A549 (cell line): ENCODE measurements at regions not wholly inside any gene's neighbourhood (a gene's known extent, or its start where the extent isn't known, plus 50 kb on each side); places are given as distances from the start of the nearest gene placed in this dataset.

Source experiments
- ATAC-seq, 2 experiments: fragments of 200-7000 bp in 1 of 2; fragments of >200 bp in 1 of 2; cut with Nextera tagmentation in 1 of 2; cut with Tn5 transposase in 1 of 2; 3 replicates each; pipeline versions ENCODE4 v1.8.0 to v1.9.1; 2018 to 2020; ENCODE audit warnings: mild to moderate bottlenecking in 1 of 2, moderate library complexity in 1 of 2
- CTCF ChIA-PET: fragments of 300-600 bp; sonication (Branson Sonifier 250); formaldehyde crosslinking; extraction: SDS; loops from one replicate; lab custom pipeline; 2021; ENCODE audit warnings: antibody characterized with exemption, inconsistent platforms; lab: Yijun Ruan, JAX
- POLR2A ChIA-PET: fragments of 350-600 bp; formaldehyde crosslinking; extraction: SDS; loops from one replicate; lab custom pipeline; 2021; ENCODE audit warnings: antibody characterized with exemption, inconsistent platforms; lab: Yijun Ruan, JAX
- DNase-seq, 2 experiments: peaks; one replicate each; pipeline versions ENCODE4 v3.0.0 to v3.0.0-alpha.2; 2011 to 2016; ENCODE audit warnings: low read depth in 1 of 2, low spot score in 1 of 2
- FAIRE-seq: peaks from 2 replicates; lab custom pipeline; 2011; peaks lifted over from hg19 to GRCh38; lab: Jason Lieb, UNC
- H3K27ac ChIP-seq, 2 experiments: fragments of >200 bp; sonication (Bioruptor Twin); formaldehyde crosslinking; 3 replicates each; pipeline ENCODE4 v1.5.1; 2016 to 2017
- H3K4me1 ChIP-seq: fragments of >200 bp; sonication (Bioruptor Twin); formaldehyde crosslinking; 3 replicates; pipeline ENCODE4 v1.6.1; 2016
- H3K4me2 ChIP-seq: fragments of >200 bp; sonication (Bioruptor Twin); formaldehyde crosslinking; 3 replicates; pipeline ENCODE4 v1.6.1; 2016
- H3K4me3 ChIP-seq: fragments of >200 bp; sonication (Bioruptor Twin); formaldehyde crosslinking; 3 replicates; pipeline ENCODE4 v1.5.1; 2016
- H3K9me3 ChIP-seq: fragments of >200 bp; sonication (Bioruptor Twin); formaldehyde crosslinking; 3 replicates; pipeline ENCODE4 v1.6.1; 2016
- ATOH8 ChIP-seq: fragments of 250-450 bp; sonication (Bioruptor Pico); IDR thresholded peaks from 2 replicates; pipeline ENCODE4 v1.5.0; 2020; ENCODE audit warnings: low read depth, mild to moderate bottlenecking, moderate library complexity
- BCL3 ChIP-seq: fragments of >200 bp; sonication (Bioruptor Twin); formaldehyde crosslinking; IDR thresholded peaks from 3 replicates; pipeline ENCODE4 v1.6.1; 2016
- CBX2 ChIP-seq: fragments of 200-600 bp; sonication (generic); IDR thresholded peaks from 2 replicates; pipeline ENCODE4 v1.6.1; 2016; ENCODE audit warnings: low read depth, mild to moderate bottlenecking, borderline replicate concordance
- CEBPB ChIP-seq, 2 experiments: fragments of >200 bp in 1 of 2; sonication (Bioruptor Twin) in 1 of 2; formaldehyde crosslinking in 1 of 2; IDR thresholded peaks; 2 replicates each; pipeline ENCODE4 v1.6.1; 2012 to 2016
- CHD2 ChIP-seq: fragments of 150-350 bp; IDR thresholded peaks from 2 replicates; pipeline ENCODE4 v1.6.1; 2014; ENCODE audit warnings: low read length; ENCODE audit not compliant: partially characterized antibody
- CTCF ChIP-seq: fragments of >200 bp; sonication (Bioruptor Twin); formaldehyde crosslinking; IDR thresholded peaks from 3 replicates; pipeline ENCODE4 v1.5.1; 2016
- EP300 ChIP-seq, 2 experiments: fragments of >200 bp; sonication (Bioruptor Twin); formaldehyde crosslinking; IDR thresholded peaks; 2 replicates in 1 of 2; 3 replicates in 1 of 2; pipeline ENCODE4 v1.6.1; 2016 to 2017
- FOSB ChIP-seq: fragments of 250-450 bp; sonication (Bioruptor Pico); IDR thresholded peaks from 2 replicates; pipeline ENCODE4 v1.5.0; 2020; ENCODE audit warnings: mild to moderate bottlenecking, moderate library complexity
- FOSL2 ChIP-seq, 2 experiments: fragments of 450-650 bp in 1 of 2; fragments of >200 bp in 1 of 2; sonication (Bioruptor Twin) in 1 of 2; formaldehyde crosslinking; IDR thresholded peaks; 2 replicates each; pipeline versions ENCODE4 v1.5.0 to v1.6.1; 2016 to 2020; ENCODE audit warnings: mild to moderate bottlenecking in 1 of 2, moderate library complexity in 1 of 2
- HDAC2 ChIP-seq: fragments of 200-600 bp; sonication (generic); IDR thresholded peaks from 2 replicates; pipeline ENCODE4 v1.6.1; 2016
- HOXA7 ChIP-seq: fragments of 250-450 bp; sonication (Bioruptor Pico); IDR thresholded peaks from 2 replicates; pipeline ENCODE4 v1.5.0; 2020; ENCODE audit warnings: mild to moderate bottlenecking, moderate library complexity
- HOXB13 ChIP-seq: fragments of 250-450 bp; sonication (Bioruptor Pico); IDR thresholded peaks from 2 replicates; pipeline ENCODE4 v1.5.0; 2020; ENCODE audit warnings: low read depth, mild to moderate bottlenecking, moderate library complexity
- JUN ChIP-seq, 2 experiments: fragments of >200 bp; sonication (Bioruptor Twin); formaldehyde crosslinking; IDR thresholded peaks; 2 replicates in 1 of 2; 3 replicates in 1 of 2; pipeline ENCODE4 v1.6.1; 2016 to 2017
- MAFK ChIP-seq: fragments of 450-650 bp; IDR thresholded peaks from 2 replicates; pipeline ENCODE4 v1.6.1; 2014; ENCODE audit not compliant: partially characterized antibody
- MAX ChIP-seq: IDR thresholded peaks from 2 replicates; pipeline ENCODE4 v1.6.1; 2012
- MYC ChIP-seq: IDR thresholded peaks from 2 replicates; pipeline ENCODE4 v1.6.1; 2012; ENCODE audit warnings: mild to moderate bottlenecking, inconsistent platforms, low read length, improper control_type of control experiment, borderline replicate concordance
- PHF8 ChIP-seq: fragments of 200-600 bp; sonication (generic); IDR thresholded peaks from 2 replicates; pipeline ENCODE4 v1.6.1; 2016; ENCODE audit warnings: low read depth, mild to moderate bottlenecking, antibody characterized with exemption, moderate library complexity, borderline replicate concordance
- POLR2AphosphoS2 ChIP-seq: conservative IDR thresholded peaks from 2 replicates; pipeline ENCODE4 v1.6.1; 2012; ENCODE audit warnings: low read length, improper control_type of control experiment, inconsistent platforms
- RAD21 ChIP-seq, 2 experiments: fragments of >200 bp in 1 of 2; sonication (Bioruptor Twin) in 1 of 2; formaldehyde crosslinking in 1 of 2; IDR thresholded peaks in 1 of 2; conservative IDR thresholded peaks in 1 of 2; 2 replicates in 1 of 2; 3 replicates in 1 of 2; pipeline ENCODE4 v1.6.1; 2012 to 2018; ENCODE audit warnings: inconsistent platforms in 1 of 2
- RARB ChIP-seq: fragments of 250-450 bp; sonication (Bioruptor Pico); IDR thresholded peaks from 2 replicates; pipeline ENCODE4 v1.8.0; 2021; ENCODE audit warnings: mild to moderate bottlenecking, moderate library complexity
- RCOR1 ChIP-seq: fragments of 150-350 bp; IDR thresholded peaks from 2 replicates; pipeline ENCODE4 v1.6.1; 2014; ENCODE audit warnings: antibody characterized with exemption, low read length, low read depth
- SMC3 ChIP-seq: fragments of >200 bp; sonication (Bioruptor Twin); formaldehyde crosslinking; IDR thresholded peaks from 3 replicates; pipeline ENCODE4 v1.6.1; 2018; ENCODE audit warnings: inconsistent platforms
- SREBF2 ChIP-seq: fragments of 450-650 bp; IDR thresholded peaks from 2 replicates; pipeline ENCODE4 v1.6.1; 2014; ENCODE audit warnings: mild to moderate bottlenecking, moderate library complexity
- ZFP36 ChIP-seq: fragments of 450-650 bp; IDR thresholded peaks from 2 replicates; pipeline ENCODE4 v1.6.1; 2014; ENCODE audit warnings: borderline replicate concordance; ENCODE audit not compliant: partially characterized antibody
- ZSCAN20 ChIP-seq: fragments of 250-450 bp; sonication (Bioruptor Pico); IDR thresholded peaks from 2 replicates; pipeline ENCODE4 v1.8.0; 2022; ENCODE audit warnings: mild to moderate bottlenecking, moderate library complexity
- WGBS: methylation state at CpG from one replicate; pipeline ENCODE4 v1.1.6; 2017; ENCODE audit errors: missing lambda C conversion rate; 5-methylcytosine and 5-hydroxymethylcytosine counted together

- POLR2A ChIA-PET: interaction anchor here (0.6 to 1.0 kb wide), 3 partner anchors 77 to 329 kb away, joined by 3 to 11 read pairs (median 3); no protein-coding TSS in a partner anchor
- FAIRE-seq (no peak), ATAC-seq (peak; percentile 96), DNase-seq (peak; percentile 55 to 86)
- TF ChIP-seq JUN (IDR thresholded peaks at IDR 0.05) (0 out of 5 replicates have a peak, but pooled peaks of 1 of the 2 experiments have one; percentile 17), SMC3 (peak; percentile 96), RAD21 (conservative IDR thresholded peaks at IDR 0.05 in 1 of 2, IDR thresholded peaks at IDR 0.05 in 1 of 2) (peak; percentile 90 to 94), HOXB13 (CRISPR knock-in tag) (no peak), FOSL2 (IDR thresholded peaks at IDR 0.05) (no peak), FOSL2 (CRISPR knock-in tag; IDR thresholded peaks at IDR 0.05) (peak; percentile 46; the same call in 1 of the 2 replicates), CTCF (peak; percentile 74), MAFK (no peak), RCOR1 (no peak), CBX2 (no peak), CHD2 (no peak), MAX (peak; percentile 45; the same call in 1 of the 2 replicates)
- H3K4me2 ChIP-seq: peak overlapping the region; percentile 46
- H3K4me3 ChIP-seq: no peak overlapping the region
- H3K9me3 ChIP-seq: no peaks in the 10 kb centered on the region
- peak overlapping the region; percentile 73 to 84 for H3K27ac ChIP-seq
- H3K4me1 ChIP-seq: peaks cover 28% of the 10 kb centered on the region
- 35% methylated on average over 13 of the region's 19 CpGs for WGBS
- CTCF ChIA-PET: interaction anchor here (0.6 to 8.4 kb wide), 56 partner anchors 9 to 575 kb away, joined by 3 to 206 read pairs (median 4); partner anchors contain the start of genes RAX and ZNF532
Observed at GRCh38 chr18:59070181-59070912, 69.3 kb upstream of the SEC11C start.

GRCh38 chr18:59072727-59073421 is 66.8 kb upstream of the SEC11C start:
- ChIA-PET CTCF (interaction anchor here (4.5 to 8.4 kb wide), 3 partner anchors 10 to 305 kb away, joined by 52 to 206 read pairs (median 190); no protein-coding TSS in a partner anchor), POLR2A (no interaction called here)
- Histone ChIP-seq H3K27ac (0 out of 6 replicates have a peak overlapping the region, but pooled peaks of 1 of the 2 experiments have one; percentile 36), H3K4me1 (peaks cover 13% of the 10 kb centered on the region), H3K4me2 (no peak overlapping the region), H3K9me3 (no peaks in the 10 kb centered on the region), H3K4me3 (no peak overlapping the region)
- DNase-seq: no peak
- FAIRE-seq: no peak
- WGBS: 90% methylated on average over 6 of the region's 6 CpGs
- TF ChIP-seq PHF8 (no peak), RARB (no peak), FOSB (no peak), CEBPB (IDR thresholded peaks at IDR 0.05) (no peak), BCL3 (no peak), ZSCAN20 (CRISPR knock-in tag) (no peak), EP300 (IDR thresholded peaks at IDR 0.05) (no peak), POLR2AphosphoS2 (no peak), ZFP36 (no peak), JUN (IDR thresholded peaks at IDR 0.05) (no peak), ATOH8 (no peak), HDAC2 (no peak), HOXA7 (CRISPR knock-in tag) (no peak), MYC (no peak), SREBF2 (no peak)
- no peak for ATAC-seq
